ENCODE measurements at regions not wholly inside any gene's neighbourhood (a gene's known extent, or its start where the extent isn't known, plus 50 kb on each side); places are given as distances from the start of the nearest gene placed in this dataset.
"Not testable (repeated sequence)": the region's sequence is repeated elsewhere in the genome, so short reads cannot be mapped to it uniquely, and the experiment has no call there.

DNA sequence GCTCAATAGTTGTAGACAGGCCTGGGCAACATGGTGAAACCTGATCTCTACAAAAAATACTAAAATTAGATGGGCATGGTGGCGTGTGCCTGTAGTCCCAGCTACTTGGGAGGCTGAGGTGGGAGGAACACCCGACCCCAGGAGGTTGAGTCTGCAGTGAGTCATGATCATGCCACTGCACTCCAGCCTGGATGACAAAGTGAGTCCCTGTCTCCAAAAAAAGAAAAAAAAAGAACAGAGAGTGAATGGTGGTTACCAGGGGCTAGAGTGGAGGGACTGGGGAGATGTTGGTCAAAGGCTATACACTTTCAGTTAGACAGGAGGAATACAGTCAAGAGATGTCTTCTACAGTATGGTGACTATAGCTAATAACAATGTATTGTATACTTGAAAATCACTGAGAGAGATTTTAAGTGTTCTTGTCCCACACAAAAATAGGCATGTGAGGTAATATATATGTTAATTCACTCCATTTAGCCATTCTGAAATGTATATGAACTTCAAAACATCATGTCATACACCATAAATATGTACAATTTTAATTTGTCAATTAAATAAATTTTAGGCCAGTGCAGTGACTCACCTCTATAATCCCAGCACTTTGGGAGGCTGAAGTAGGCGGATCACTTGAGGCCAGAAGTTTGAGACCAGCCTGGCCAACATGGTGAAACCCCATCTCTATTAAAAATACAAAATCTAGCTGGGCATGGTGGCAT is 148.6 kb downstream of the CRLF3 start:
- not testable (repeated sequence) for TF ChIP-seq CTCF, EP300, POLR2AphosphoS5 (IDR thresholded peaks at IDR 0.05)
